Uterus (tissue), 3 donors: ENCODE measurements at regions not wholly inside any gene's neighbourhood (a gene's known extent, or its start where the extent isn't known, plus 50 kb on each side); places are given as distances from the start of the nearest gene placed in this dataset.

Source experiments
- DNase-seq, 2 donors: peaks; one replicate each; pipeline ENCODE4 v3.0.0-alpha.2; 2019 to 2020
- H3K27ac ChIP-seq, 2 donors: fragments of 200-600 bp; sonication (generic); 1 replicate in 1 of 2; 2 replicates in 1 of 2; pipeline ENCODE4 v1.5.1; 2016 to 2018
- H3K27me3 ChIP-seq, 2 donors: fragments of 200-600 bp; sonication (generic); one replicate each; pipeline ENCODE4 v1.5.1; 2018 to 2019; ENCODE audit warnings: control low read depth in 1 of 2
- H3K36me3 ChIP-seq, 2 donors: fragments of 200-600 bp; sonication (generic); one replicate each; pipeline ENCODE4 v1.5.1; 2019; ENCODE audit warnings: control low read depth in 1 of 2
- H3K4me1 ChIP-seq, 2 donors: fragments of 200-600 bp; sonication (generic); one replicate each; pipeline ENCODE4 v1.5.1; 2018 to 2019; ENCODE audit warnings: control low read depth in 1 of 2
- H3K4me3 ChIP-seq, 2 donors: fragments of 200-600 bp; sonication (generic); 1 replicate in 1 of 2; 2 replicates in 1 of 2; pipeline ENCODE4 v1.5.1; 2018 to 2019; ENCODE audit warnings: mild to moderate bottlenecking in 1 of 2
- H3K9me3 ChIP-seq, 2 donors: fragments of 200-600 bp; sonication (generic); one replicate each; pipeline ENCODE4 v1.5.1; 2019; ENCODE audit warnings: control low read depth in 1 of 2
- POLR2A ChIP-seq, 2 donors: fragments of 450-650 bp; IDR thresholded peaks; one replicate each; pipeline ENCODE4 v1.6.1; 2016; ENCODE audit warnings: antibody characterized with exemption in 2 of 2, mild to moderate bottlenecking in 1 of 2, moderate library complexity in 1 of 2
- intact Hi-C: fragments of 100-400 bp; cut with DNase I; formaldehyde crosslinking; loops from one replicate; pipeline ENCODE4 v1.15.1; 2023; ENCODE audit warnings: low total_unique reads
- TF ChIP-seq, protein P1 (sequence below), 4 experiments: fragments of 200-600 bp in 2 of 4; fragments of 450-650 bp in 2 of 4; sonication (generic) in 2 of 4; IDR thresholded peaks; one replicate each; pipeline ENCODE4 v1.5.1; 2016 to 2019; ENCODE audit warnings: antibody characterized with exemption in 4 of 4, mild to moderate bottlenecking in 2 of 4, moderate library complexity in 1 of 4
- donor health status: DM: yes; HTN: yes; CAD: no.

DNA sequence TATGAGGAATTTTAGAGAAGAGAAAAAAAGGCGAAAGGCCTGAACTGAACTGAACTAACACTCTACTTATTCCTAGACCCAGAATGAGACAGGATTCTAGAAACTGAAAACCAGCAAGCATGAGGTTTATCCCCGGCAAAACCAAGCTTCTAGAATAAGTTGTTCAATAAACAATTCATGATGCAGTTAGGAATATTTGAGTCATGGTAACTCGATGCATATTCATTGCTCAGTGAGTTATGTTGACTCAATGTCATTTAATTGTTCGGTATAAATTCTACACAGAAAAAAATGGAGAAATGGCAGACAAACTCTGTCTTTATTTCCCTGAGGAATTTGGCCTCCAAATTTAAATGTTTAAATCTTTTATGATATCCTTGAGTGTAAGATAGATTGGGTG lies 321.5 kb downstream of the SATB2 start:
- Histone ChIP-seq H3K27ac (no peak overlapping the region), H3K36me3 (no peaks in the 10 kb centered on the region), H3K4me3 (no peak overlapping the region), H3K4me1 (no peaks in the 10 kb centered on the region), H3K27me3 (no peaks in the 10 kb centered on the region), H3K9me3 (no peaks in the 10 kb centered on the region)
- intact Hi-C loops = no loop called here
- no peak for DNase-seq
- TF ChIP-seq, protein P1, sequence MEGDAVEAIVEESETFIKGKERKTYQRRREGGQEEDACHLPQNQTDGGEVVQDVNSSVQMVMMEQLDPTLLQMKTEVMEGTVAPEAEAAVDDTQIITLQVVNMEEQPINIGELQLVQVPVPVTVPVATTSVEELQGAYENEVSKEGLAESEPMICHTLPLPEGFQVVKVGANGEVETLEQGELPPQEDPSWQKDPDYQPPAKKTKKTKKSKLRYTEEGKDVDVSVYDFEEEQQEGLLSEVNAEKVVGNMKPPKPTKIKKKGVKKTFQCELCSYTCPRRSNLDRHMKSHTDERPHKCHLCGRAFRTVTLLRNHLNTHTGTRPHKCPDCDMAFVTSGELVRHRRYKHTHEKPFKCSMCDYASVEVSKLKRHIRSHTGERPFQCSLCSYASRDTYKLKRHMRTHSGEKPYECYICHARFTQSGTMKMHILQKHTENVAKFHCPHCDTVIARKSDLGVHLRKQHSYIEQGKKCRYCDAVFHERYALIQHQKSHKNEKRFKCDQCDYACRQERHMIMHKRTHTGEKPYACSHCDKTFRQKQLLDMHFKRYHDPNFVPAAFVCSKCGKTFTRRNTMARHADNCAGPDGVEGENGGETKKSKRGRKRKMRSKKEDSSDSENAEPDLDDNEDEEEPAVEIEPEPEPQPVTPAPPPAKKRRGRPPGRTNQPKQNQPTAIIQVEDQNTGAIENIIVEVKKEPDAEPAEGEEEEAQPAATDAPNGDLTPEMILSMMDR (IDR thresholded peaks at IDR 0.05) = no peak
- TF ChIP-seq POLR2A (IDR thresholded peaks at IDR 0.05) = no peak

DNA sequence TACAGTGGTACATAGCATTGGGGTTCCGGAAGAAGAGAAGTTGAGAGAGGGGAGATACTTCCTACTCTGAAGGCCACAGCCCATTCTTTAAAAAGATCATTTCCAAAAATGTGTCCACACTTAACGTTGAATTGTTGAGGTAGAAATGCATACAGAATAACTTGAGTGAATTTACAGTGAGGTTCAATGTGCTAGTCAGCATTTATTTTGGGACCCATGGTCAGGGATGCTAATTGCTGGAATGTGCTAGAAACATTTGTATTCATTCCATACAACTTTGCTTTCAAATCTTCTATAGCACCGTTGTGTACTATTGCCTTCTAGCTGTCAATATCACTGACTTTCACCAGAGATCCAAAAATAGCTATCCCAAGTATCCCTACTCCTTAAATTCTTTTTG lies 325.9 kb downstream of the SATB2 start:
- DNase-seq = no peak
- TF ChIP-seq POLR2A (IDR thresholded peaks at IDR 0.05) = no peak
- TF ChIP-seq, protein P1 (IDR thresholded peaks at IDR 0.05) = no peak
- H3K27me3 ChIP-seq = no peaks in the 10 kb centered on the region
- H3K9me3 ChIP-seq = no peaks in the 10 kb centered on the region
- no peak overlapping the region for H3K27ac ChIP-seq
- H3K4me3 ChIP-seq = no peak overlapping the region
- H3K4me1 ChIP-seq = no peaks in the 10 kb centered on the region
- no peaks in the 10 kb centered on the region for H3K36me3 ChIP-seq
- intact Hi-C loops = no loop called here

DNA sequence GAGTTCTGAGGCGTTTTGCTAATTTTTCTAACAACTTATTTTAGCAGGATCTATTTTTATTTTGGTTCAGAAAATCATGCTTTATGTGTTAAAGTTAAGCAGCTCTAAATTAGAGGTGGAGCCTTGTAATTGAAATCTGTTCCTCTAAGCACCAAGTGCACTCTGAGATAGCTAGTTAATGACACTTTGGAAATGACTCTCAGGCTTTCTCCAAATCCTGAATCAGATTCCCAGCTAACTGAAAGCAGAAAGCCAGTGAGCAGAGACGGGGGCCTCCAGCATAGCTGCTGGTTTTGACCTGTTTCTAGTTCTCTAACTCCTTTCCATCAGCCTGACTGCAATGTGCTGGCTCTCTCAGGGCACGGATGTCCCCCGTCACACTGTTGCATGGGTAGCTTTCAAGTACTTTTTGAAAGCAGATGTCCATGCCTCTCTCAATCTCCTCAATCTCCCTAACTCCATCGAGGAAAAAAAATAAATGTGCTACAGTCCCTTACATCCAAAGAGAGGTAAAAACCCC lies 326.5 kb downstream of the SATB2 start:
- TF ChIP-seq, protein P1 (IDR thresholded peaks at IDR 0.05) = no peak
- no peak for TF ChIP-seq POLR2A (IDR thresholded peaks at IDR 0.05)
- H3K27me3 ChIP-seq = no peaks in the 10 kb centered on the region
- no peak for DNase-seq
- no peaks in the 10 kb centered on the region for H3K36me3 ChIP-seq
- H3K9me3 ChIP-seq = no peaks in the 10 kb centered on the region
- H3K4me1 ChIP-seq = no peaks in the 10 kb centered on the region
- intact Hi-C loops = no loop called here
- no peak overlapping the region for H3K27ac ChIP-seq
- no peak overlapping the region for H3K4me3 ChIP-seq

DNA sequence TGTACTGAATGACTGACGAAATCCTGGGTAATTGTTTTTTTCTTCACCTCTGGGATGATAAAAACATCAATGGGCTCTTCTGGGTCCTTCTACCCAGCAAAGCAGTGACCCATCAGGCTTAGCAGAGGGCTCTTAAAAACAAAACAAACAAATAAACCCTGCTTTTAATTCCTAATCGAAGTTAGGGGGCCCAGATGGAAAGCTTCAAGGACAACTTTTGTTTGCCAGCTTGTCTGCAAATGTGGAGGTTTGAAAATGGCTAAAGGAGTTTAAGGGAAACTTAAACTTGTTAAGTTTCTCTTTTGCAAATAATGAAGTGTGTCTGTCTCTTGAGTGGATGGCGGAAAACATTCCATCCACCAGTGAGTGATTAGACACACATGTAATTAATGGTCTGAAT lies 327.2 kb downstream of the SATB2 start:
- H3K27ac ChIP-seq = no peak overlapping the region
- intact Hi-C loops = no loop called here
- H3K9me3 ChIP-seq = no peaks in the 10 kb centered on the region
- H3K36me3 ChIP-seq = no peaks in the 10 kb centered on the region
- H3K4me3 ChIP-seq = no peak overlapping the region
- no peaks in the 10 kb centered on the region for H3K4me1 ChIP-seq
- H3K27me3 ChIP-seq = no peaks in the 10 kb centered on the region
- no peak for DNase-seq
- TF ChIP-seq, protein P1 (IDR thresholded peaks at IDR 0.05) = no peak
- TF ChIP-seq POLR2A (IDR thresholded peaks at IDR 0.05) = no peak

DNA sequence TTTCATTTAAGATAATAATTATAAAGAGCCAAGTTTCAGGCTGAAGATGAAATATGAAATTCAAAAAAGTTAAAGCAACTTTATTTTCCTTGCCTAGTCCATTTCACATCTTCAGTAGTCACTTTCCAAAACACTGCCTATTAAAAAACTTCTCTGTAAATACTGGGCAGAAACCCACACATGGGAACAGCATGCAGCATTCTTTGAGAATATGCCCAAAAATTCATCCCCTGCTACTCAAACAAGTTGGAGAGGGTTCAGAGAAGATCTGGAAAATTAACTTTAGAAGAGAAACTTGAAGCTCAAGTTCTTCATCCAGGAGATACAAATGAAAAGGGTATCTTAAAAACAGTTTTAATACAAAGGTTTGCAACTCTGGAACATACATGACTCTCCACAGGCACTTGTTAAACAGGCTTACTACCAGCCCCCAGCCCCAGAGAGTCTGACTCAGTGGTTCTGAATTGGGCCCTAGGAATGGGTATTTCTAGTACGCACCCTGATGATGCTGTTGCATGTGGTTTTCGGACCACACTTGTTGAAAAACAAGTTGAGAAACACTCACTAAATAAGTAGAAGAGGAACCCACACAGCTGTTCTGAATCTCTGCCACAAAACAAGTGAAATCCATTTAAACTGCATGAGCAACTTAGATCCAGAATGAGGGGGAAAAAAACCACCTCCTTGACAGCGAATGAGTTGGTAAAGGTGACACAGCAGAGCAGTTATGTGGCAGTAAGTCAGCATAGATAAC lies 329.1 kb downstream of the SATB2 start:
- no peaks in the 10 kb centered on the region for H3K36me3 ChIP-seq
- DNase-seq = no peak
- intact Hi-C loops = no loop called here
- no peaks in the 10 kb centered on the region for H3K4me1 ChIP-seq
- no peaks in the 10 kb centered on the region for H3K27me3 ChIP-seq
- no peak overlapping the region for H3K27ac ChIP-seq
- no peak for TF ChIP-seq POLR2A (IDR thresholded peaks at IDR 0.05)
- TF ChIP-seq, protein P1 (IDR thresholded peaks at IDR 0.05) = no peak
- no peak overlapping the region for H3K4me3 ChIP-seq
- H3K9me3 ChIP-seq = no peaks in the 10 kb centered on the region
